ENCODE measurements at regions not wholly inside any gene's neighbourhood (a gene's known extent, or its start where the extent isn't known, plus 50 kb on each side); places are given as distances from the start of the nearest gene placed in this dataset.
"Not testable (repeated sequence)": the region's sequence is repeated elsewhere in the genome, so short reads cannot be mapped to it uniquely, and the experiment has no call there.

DNA sequence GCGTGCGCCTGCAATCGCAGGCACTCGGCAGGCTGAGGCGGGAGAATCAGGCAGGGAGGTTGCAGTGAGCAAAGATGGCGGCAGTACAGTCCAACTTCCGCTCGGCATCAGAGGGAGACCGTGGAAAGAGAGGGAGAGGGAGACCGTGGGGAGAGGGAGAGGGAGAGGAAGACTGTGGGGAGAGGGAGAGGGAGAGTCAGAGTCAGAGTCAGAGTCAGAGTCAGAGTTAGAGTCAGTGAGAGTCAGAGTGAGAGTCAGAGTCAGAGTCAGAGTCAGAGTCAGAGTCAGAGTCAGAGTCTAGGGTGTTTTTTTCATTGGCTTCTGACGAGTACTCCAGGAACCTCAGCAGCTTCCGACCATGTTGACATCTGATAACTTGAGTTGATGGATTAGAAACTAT, 75.6 kb upstream of the NMUR2 start:
- TF ChIP-seq, protein P1, sequence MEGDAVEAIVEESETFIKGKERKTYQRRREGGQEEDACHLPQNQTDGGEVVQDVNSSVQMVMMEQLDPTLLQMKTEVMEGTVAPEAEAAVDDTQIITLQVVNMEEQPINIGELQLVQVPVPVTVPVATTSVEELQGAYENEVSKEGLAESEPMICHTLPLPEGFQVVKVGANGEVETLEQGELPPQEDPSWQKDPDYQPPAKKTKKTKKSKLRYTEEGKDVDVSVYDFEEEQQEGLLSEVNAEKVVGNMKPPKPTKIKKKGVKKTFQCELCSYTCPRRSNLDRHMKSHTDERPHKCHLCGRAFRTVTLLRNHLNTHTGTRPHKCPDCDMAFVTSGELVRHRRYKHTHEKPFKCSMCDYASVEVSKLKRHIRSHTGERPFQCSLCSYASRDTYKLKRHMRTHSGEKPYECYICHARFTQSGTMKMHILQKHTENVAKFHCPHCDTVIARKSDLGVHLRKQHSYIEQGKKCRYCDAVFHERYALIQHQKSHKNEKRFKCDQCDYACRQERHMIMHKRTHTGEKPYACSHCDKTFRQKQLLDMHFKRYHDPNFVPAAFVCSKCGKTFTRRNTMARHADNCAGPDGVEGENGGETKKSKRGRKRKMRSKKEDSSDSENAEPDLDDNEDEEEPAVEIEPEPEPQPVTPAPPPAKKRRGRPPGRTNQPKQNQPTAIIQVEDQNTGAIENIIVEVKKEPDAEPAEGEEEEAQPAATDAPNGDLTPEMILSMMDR (IDR thresholded peaks at IDR 0.05), result not testable (repeated sequence)
- TF ChIP-seq POLR2A (IDR thresholded peaks at IDR 0.05), result not testable (repeated sequence)
